GM12878 (cell line): ENCODE measurements at regions not wholly inside any gene's neighbourhood (a gene's known extent, or its start where the extent isn't known, plus 50 kb on each side); places are given as distances from the start of the nearest gene placed in this dataset.

Source experiments
- ATAC-seq: fragments of 200-7000 bp; cut with Tn5 transposase; 3 replicates; pipeline ENCODE4 v1.9.1; 2020; ENCODE audit warnings: mild to moderate bottlenecking, moderate library complexity
- BruUV-seq: library from RNA; stranded (reverse); fragments of 400-500 nt; replicated peaks from 2 replicates; lab custom pipeline; 2021; lab: Mats Ljungman, UMichigan
- CTCF ChIA-PET: fragments of 300-600 bp; sonication (Branson Sonifier 250); formaldehyde crosslinking; extraction: SDS; loops from one replicate; lab custom pipeline; 2021; ENCODE audit warnings: inconsistent platforms; lab: Yijun Ruan, JAX
- POLR2A ChIA-PET: fragments of 350-600 bp; formaldehyde crosslinking; extraction: SDS; loops from one replicate; lab custom pipeline; 2021; ENCODE audit warnings: inconsistent platforms; lab: Charles Lee
- RAD21 ChIA-PET: fragments of 300-600 bp; sonication (Branson Sonifier 250); formaldehyde crosslinking; loops from one replicate; lab custom pipeline; 2023; ENCODE audit warnings: antibody characterized with exemption; ENCODE audit not compliant: unreplicated experiment; lab: Charles Lee
- SMC1A ChIA-PET: fragments of 300-600 bp; sonication (Branson Sonifier 250); formaldehyde crosslinking; loops from one replicate; lab custom pipeline; 2023; ENCODE audit not compliant: unreplicated experiment, uncharacterized antibody; lab: Charles Lee
- DNase-seq: peaks from one replicate; pipeline ENCODE4 v3.0.0-alpha.2; 2011; ENCODE audit warnings: low read depth, low spot score
- FAIRE-seq: peaks from 3 replicates; lab custom pipeline; 2011; peaks lifted over from hg19 to GRCh38; lab: Jason Lieb, UNC
- H2AFZ ChIP-seq: 2 replicates; pipeline ENCODE4 v1.6.0; 2011; ENCODE audit warnings: low read depth, low read length, control low read depth; ENCODE audit not compliant: control insufficient read depth
- H3K27ac ChIP-seq: 2 replicates; pipeline ENCODE4 v1.5.1; 2011; ENCODE audit warnings: control low read depth; ENCODE audit not compliant: control insufficient read depth, insufficient read depth
- H3K27me3 ChIP-seq, 2 experiments: replicated peaks in 1 of 2; 2 replicates each; pipeline versions ENCODE4 v1.6.0 to v1.6.1; 2011; ENCODE audit warnings: low read length in 1 of 2; ENCODE audit not compliant: control insufficient read depth in 2 of 2, insufficient read depth in 2 of 2
- H3K36me3 ChIP-seq, 2 experiments: 2 replicates each; pipeline ENCODE4 v1.5.1; 2011; ENCODE audit warnings: low read length in 1 of 2; ENCODE audit not compliant: control insufficient read depth in 2 of 2, insufficient read depth in 2 of 2
- H3K4me1 ChIP-seq: 2 replicates; pipeline ENCODE4 v1.6.1; 2011; ENCODE audit warnings: mild to moderate bottlenecking, low read length, moderate library complexity, mixed read lengths; ENCODE audit not compliant: control insufficient read depth, insufficient read depth
- H3K4me2 ChIP-seq: 2 replicates; pipeline ENCODE4 v1.6.0; 2011; ENCODE audit warnings: control low read depth; ENCODE audit not compliant: control insufficient read depth, insufficient read depth
- H3K4me3 ChIP-seq: fragments of 200-600 bp; sonication (generic); 2 replicates; pipeline ENCODE4 v1.5.1; 2016
- H3K79me2 ChIP-seq: 2 replicates; pipeline ENCODE4 v1.6.0; 2011; ENCODE audit warnings: low read length; ENCODE audit not compliant: control insufficient read depth, insufficient read depth
- H3K9ac ChIP-seq: 2 replicates; pipeline ENCODE4 v1.8.0; 2011; ENCODE audit warnings: low read length, control low read depth, mixed read lengths; ENCODE audit not compliant: control insufficient read depth, insufficient read depth
- H3K9me3 ChIP-seq: replicated peaks from 3 replicates; pipeline ENCODE4 v1.5.1; 2011; ENCODE audit warnings: mild to moderate bottlenecking, low read length; ENCODE audit not compliant: control insufficient read depth, insufficient read depth
- H4K20me1 ChIP-seq: 2 replicates; pipeline ENCODE4 v1.6.0; 2011; ENCODE audit not compliant: control insufficient read depth, insufficient read depth
- BRCA1 ChIP-seq: IDR thresholded peaks from 2 replicates; pipeline ENCODE4 v1.6.1; 2011; ENCODE audit warnings: low read depth, low read length, improper control_type of control experiment
- CBX3 ChIP-seq: fragments of 200-600 bp; sonication (generic); IDR thresholded peaks from 2 replicates; pipeline ENCODE4 v1.6.1; 2016; ENCODE audit warnings: low read depth, borderline replicate concordance
- HDAC2 ChIP-seq: fragments of 200-600 bp; sonication (generic); IDR thresholded peaks from 2 replicates; pipeline ENCODE4 v1.6.1; 2017
- HDGF ChIP-seq: fragments of 450-650 bp; IDR thresholded peaks from 2 replicates; pipeline ENCODE4 v1.6.1; 2016; ENCODE audit warnings: antibody characterized with exemption
- NRF1 ChIP-seq: conservative IDR thresholded peaks from 2 replicates; pipeline ENCODE4 v1.6.1; 2011; ENCODE audit warnings: mild to moderate bottlenecking, low read depth, low read length, improper control_type of control experiment
- PAX5 ChIP-seq: IDR thresholded peaks from 2 replicates; pipeline ENCODE4 v1.6.1; 2011; ENCODE audit warnings: low read depth, low read length, borderline replicate concordance
- RB1 ChIP-seq: fragments of 450-650 bp; formaldehyde crosslinking; IDR thresholded peaks from 2 replicates; pipeline ENCODE4 v1.6.1; 2017; ENCODE audit warnings: mild to moderate bottlenecking, borderline replicate concordance
- RFX5 ChIP-seq: IDR thresholded peaks from 2 replicates; pipeline ENCODE4 v1.6.1; 2011; ENCODE audit warnings: low read depth, low read length, improper control_type of control experiment
- ZBTB11 ChIP-seq: fragments of 450-650 bp; formaldehyde crosslinking; IDR thresholded peaks from 2 replicates; pipeline ENCODE4 v1.5.0; 2022; ENCODE audit warnings: mild to moderate bottlenecking, missing genetic modification characterization
- WGBS: methylation state at CpG from one replicate; pipeline ENCODE4 v1.1.6; 2016; ENCODE audit warnings: low lambda C conversion rate; ENCODE audit not compliant: insufficient replicate concordance, insufficient coverage; ENCODE audit errors: missing lambda C conversion rate; 5-methylcytosine and 5-hydroxymethylcytosine counted together
- in situ Hi-C: fragments of 300-500 bp; cut with MboI; formaldehyde crosslinking; loops from 9 replicates; pipeline ENCODE4 v1.14.3; 2018; ENCODE audit warnings: mixed read lengths
- intact Hi-C: fragments of 100-400 bp; cut with micrococcal nuclease; formaldehyde crosslinking; loops from one replicate; pipeline ENCODE4 v1.14.2; 2022; ENCODE audit not compliant: unreplicated experiment
- TF ChIP-seq, protein P1 (sequence below): fragments of 150-350 bp; IDR thresholded peaks from 2 replicates; pipeline ENCODE4 v1.6.1; 2016; ENCODE audit warnings: low read depth, low read length
- TF ChIP-seq, protein P2 (sequence below): fragments of 450-650 bp; IDR thresholded peaks from 2 replicates; pipeline ENCODE4 v1.6.1; 2014; ENCODE audit warnings: mild to moderate bottlenecking

DNA sequence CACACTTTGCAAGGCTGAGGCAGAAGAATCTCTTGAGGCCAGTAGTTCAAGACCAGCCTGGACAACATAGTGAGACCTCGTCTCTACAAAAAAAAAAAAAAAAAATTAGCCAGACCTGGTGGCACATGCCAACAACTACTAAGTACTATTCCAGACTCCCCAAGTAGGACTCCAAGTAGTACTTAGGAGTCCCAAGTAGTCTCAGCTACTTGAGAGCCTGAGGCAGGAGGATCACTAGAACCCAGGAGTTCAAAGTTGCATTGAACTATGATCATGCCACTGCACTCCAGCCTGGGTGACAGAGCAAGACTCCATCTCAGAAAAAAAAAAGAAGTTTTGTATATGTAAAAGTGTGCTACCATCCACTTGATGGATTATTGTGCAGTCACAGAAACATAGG is 486.6 kb downstream of the SOX2 start (continued):
- TF ChIP-seq, protein P1, sequence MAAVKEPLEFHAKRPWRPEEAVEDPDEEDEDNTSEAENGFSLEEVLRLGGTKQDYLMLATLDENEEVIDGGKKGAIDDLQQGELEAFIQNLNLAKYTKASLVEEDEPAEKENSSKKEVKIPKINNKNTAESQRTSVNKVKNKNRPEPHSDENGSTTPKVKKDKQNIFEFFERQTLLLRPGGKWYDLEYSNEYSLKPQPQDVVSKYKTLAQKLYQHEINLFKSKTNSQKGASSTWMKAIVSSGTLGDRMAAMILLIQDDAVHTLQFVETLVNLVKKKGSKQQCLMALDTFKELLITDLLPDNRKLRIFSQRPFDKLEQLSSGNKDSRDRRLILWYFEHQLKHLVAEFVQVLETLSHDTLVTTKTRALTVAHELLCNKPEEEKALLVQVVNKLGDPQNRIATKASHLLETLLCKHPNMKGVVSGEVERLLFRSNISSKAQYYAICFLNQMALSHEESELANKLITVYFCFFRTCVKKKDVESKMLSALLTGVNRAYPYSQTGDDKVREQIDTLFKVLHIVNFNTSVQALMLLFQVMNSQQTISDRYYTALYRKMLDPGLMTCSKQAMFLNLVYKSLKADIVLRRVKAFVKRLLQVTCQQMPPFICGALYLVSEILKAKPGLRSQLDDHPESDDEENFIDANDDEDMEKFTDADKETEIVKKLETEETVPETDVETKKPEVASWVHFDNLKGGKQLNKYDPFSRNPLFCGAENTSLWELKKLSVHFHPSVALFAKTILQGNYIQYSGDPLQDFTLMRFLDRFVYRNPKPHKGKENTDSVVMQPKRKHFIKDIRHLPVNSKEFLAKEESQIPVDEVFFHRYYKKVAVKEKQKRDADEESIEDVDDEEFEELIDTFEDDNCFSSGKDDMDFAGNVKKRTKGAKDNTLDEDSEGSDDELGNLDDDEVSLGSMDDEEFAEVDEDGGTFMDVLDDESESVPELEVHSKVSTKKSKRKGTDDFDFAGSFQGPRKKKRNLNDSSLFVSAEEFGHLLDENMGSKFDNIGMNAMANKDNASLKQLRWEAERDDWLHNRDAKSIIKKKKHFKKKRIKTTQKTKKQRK: no peak
- no peak for TF ChIP-seq BRCA1

- intact Hi-C loops: no loop called here
- CTCF ChIA-PET: no interaction called here
- Histone ChIP-seq H3K36me3 (no peaks in the 10 kb centered on the region), H2AFZ (no peak overlapping the region), H4K20me1 (no peaks in the 10 kb centered on the region), H3K4me3 (no peak overlapping the region), H3K79me2 (no peaks in the 10 kb centered on the region), H3K4me2 (no peak overlapping the region), H3K4me1 (no peaks in the 10 kb centered on the region), H3K27ac (no peak overlapping the region), H3K9me3 (no peaks in the 10 kb centered on the region), H3K27me3 (no peaks in the 10 kb centered on the region), H3K9ac (no peak overlapping the region)
- ATAC-seq (no peak), DNase-seq (no peak), FAIRE-seq (no peak)
- POLR2A ChIA-PET: no interaction called here
- 56% methylated on average over 11 of the region's 11 CpGs for WGBS
- SMC1A ChIA-PET: no interaction called here
- in situ Hi-C loops: no loop called here
- BruUV-seq: no TSS peak
- RAD21 ChIA-PET: no interaction called here
- TF ChIP-seq CBX3 (no peak), PAX5 (no peak), RB1 (no peak), RFX5 (no peak), HDAC2 (no peak), NRF1 (no peak), ZBTB11 (CRISPR knock-in tag) (no peak), HDGF (no peak)
- TF ChIP-seq, protein P2, sequence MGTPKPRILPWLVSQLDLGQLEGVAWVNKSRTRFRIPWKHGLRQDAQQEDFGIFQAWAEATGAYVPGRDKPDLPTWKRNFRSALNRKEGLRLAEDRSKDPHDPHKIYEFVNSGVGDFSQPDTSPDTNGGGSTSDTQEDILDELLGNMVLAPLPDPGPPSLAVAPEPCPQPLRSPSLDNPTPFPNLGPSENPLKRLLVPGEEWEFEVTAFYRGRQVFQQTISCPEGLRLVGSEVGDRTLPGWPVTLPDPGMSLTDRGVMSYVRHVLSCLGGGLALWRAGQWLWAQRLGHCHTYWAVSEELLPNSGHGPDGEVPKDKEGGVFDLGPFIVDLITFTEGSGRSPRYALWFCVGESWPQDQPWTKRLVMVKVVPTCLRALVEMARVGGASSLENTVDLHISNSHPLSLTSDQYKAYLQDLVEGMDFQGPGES: no peak
Measured at GRCh38 chr3:182201456-182202168, 489.9 kb downstream of the SOX2 start.
